Daoy (cell line): ENCODE measurements at regions not wholly inside any gene's neighbourhood (a gene's known extent, or its start where the extent isn't known, plus 50 kb on each side); places are given as distances from the start of the nearest gene placed in this dataset.

Experiments used
- DNase-seq: peaks from one replicate; pipeline ENCODE4 v3.0.0-alpha.2; 2015; ENCODE audit warnings: low read depth

GRCh38 chr3:187931101-187931500 is 185.8 kb upstream of the BCL6 start:
- no peak for DNase-seq

GRCh38 chr3:187931770-187932278 is 186.6 kb upstream of the BCL6 start:
- DNase-seq = no peak

GRCh38 chr3:187932530-187932929 is 187.3 kb upstream of the BCL6 start:
- no peak for DNase-seq

- DNase-seq = peak; percentile 15
These were observed 190.4 kb upstream of the BCL6 start for GRCh38 chr3:187935623-187936156.

- no peak for DNase-seq
These were observed 191.4 kb upstream of the BCL6 start for GRCh38 chr3:187936676-187937075.

- no peak for DNase-seq
These were observed 194.6 kb upstream of the BCL6 start for GRCh38 chr3:187939891-187940290.

GRCh38 chr3:187941135-187941847 is 196.0 kb upstream of the BCL6 start:
- DNase-seq = no peak

- no peak for DNase-seq
These were observed 196.6 kb upstream of the BCL6 start for GRCh38 chr3:187941848-187942194.

GRCh38 chr3:187942658-187943241 is 197.5 kb upstream of the BCL6 start:
- no peak for DNase-seq

GRCh38 chr3:187943677-187944389 is 198.6 kb upstream of the BCL6 start:
- no peak for DNase-seq

- no peak for DNase-seq
These were observed 199.3 kb upstream of the BCL6 start for GRCh38 chr3:187944390-187945179.

GRCh38 chr3:187945374-187945773 is 200.1 kb upstream of the BCL6 start:
- no peak for DNase-seq

- no peak for DNase-seq
These were observed 201.0 kb upstream of the BCL6 start for GRCh38 chr3:187946163-187946691.

GRCh38 chr3:187946981-187947380 is 201.7 kb upstream of the BCL6 start:
- DNase-seq = no peak

- no peak for DNase-seq
These were observed 202.8 kb upstream of the BCL6 start for GRCh38 chr3:187947927-187948682.

- no peak for DNase-seq
These were observed 204.0 kb upstream of the BCL6 start for GRCh38 chr3:187949093-187949820.

- DNase-seq = no peak
These were observed 203.3 kb upstream of the LPP start for GRCh38 chr3:187950671-187951070.

- DNase-seq = no peak
These were observed 202.3 kb upstream of the LPP start for GRCh38 chr3:187951452-187952190.

- DNase-seq = no peak
These were observed 201.1 kb upstream of the LPP start for GRCh38 chr3:187952849-187953248.

GRCh38 chr3:187954516-187954872 is 199.5 kb upstream of the LPP start:
- no peak for DNase-seq
